NT2/D1 (cell line): ENCODE measurements at regions not wholly inside any gene's neighbourhood (a gene's known extent, or its start where the extent isn't known, plus 50 kb on each side); places are given as distances from the start of the nearest gene placed in this dataset.
"Not testable (repeated sequence)": the region's sequence is repeated elsewhere in the genome, so short reads cannot be mapped to it uniquely, and the experiment has no call there.

Experiments used
- DNase-seq: peaks from one replicate; pipeline ENCODE4 v3.0.0-alpha.2; 2011; ENCODE audit warnings: low read depth, low spot score
- H3K27me3 ChIP-seq: 2 replicates; pipeline ENCODE4 v1.6.0; 2011; ENCODE audit warnings: mild to moderate bottlenecking; ENCODE audit not compliant: insufficient read length, insufficient read depth
- H3K36me3 ChIP-seq: 2 replicates; pipeline ENCODE4 v1.6.1; 2011; ENCODE audit warnings: mild to moderate bottlenecking, low read length, mixed read lengths; ENCODE audit not compliant: insufficient read depth, insufficient read length
- H3K4me1 ChIP-seq: 2 replicates; pipeline ENCODE4 v1.5.1; 2011; ENCODE audit not compliant: insufficient read depth, insufficient read length
- H3K4me3 ChIP-seq: 2 replicates; pipeline ENCODE4 v1.5.1; 2011; ENCODE audit warnings: low read depth; ENCODE audit not compliant: insufficient read length
- H3K9ac ChIP-seq: 2 replicates; pipeline ENCODE4 v1.6.0; 2011; ENCODE audit warnings: low read depth; ENCODE audit not compliant: insufficient read length
- H3K9me3 ChIP-seq: 2 replicates; pipeline ENCODE4 v1.5.1; 2011; ENCODE audit warnings: mild to moderate bottlenecking, low read length; ENCODE audit not compliant: insufficient read depth
- SUZ12 ChIP-seq: IDR thresholded peaks from 2 replicates; pipeline ENCODE4 v1.6.1; 2011; ENCODE audit not compliant: insufficient read length, insufficient read depth; ENCODE audit errors: extremely low read depth
- YY1 ChIP-seq: IDR thresholded peaks from 2 replicates; pipeline ENCODE4 v1.6.1; 2011; ENCODE audit not compliant: insufficient read length, insufficient read depth
- ZNF274 ChIP-seq: IDR thresholded peaks from 2 replicates; pipeline ENCODE4 v1.6.1; 2011; ENCODE audit warnings: mild to moderate bottlenecking, low read depth, low read length

DNA sequence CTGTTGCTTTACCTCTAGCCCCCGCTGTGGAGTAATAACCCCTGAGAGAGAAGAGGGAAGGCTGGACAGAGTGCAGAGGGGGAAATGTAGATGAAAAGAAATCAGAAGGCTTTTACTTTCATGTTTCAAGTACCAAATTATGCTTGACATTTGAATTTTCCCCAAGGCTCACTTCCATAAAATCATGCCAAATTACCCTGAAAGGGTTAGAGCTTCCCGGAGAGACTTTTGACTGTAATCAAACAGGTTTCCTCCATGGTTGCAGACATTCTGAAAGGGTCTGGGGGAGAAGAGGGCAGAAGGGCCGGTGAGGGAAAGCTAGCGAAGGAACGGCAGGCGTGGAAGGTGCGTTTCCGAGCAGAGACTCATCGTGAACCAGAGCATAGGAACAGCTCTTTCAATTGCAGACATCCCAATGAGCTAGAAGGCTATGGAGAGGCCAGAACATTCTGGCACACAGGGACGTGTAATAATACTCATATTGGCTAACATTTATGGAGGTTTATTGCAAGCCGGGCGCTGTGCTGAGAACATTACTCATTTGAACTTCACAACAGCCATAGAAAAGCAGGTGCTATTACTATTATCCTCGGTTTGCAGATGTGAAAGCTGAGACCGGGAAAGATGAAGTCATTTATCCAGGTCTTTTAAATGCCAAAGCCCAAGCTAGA, 620.8 kb upstream of the AUTS2 start:
- no peak overlapping the region for H3K4me3 ChIP-seq
- DNase-seq = no peak
- no peaks in the 10 kb centered on the region for H3K36me3 ChIP-seq
- H3K4me1 ChIP-seq = no peaks in the 10 kb centered on the region
- no peaks in the 10 kb centered on the region for H3K27me3 ChIP-seq
- TF ChIP-seq SUZ12 (no peak), YY1 (no peak), ZNF274 (no peak)
- H3K9me3 ChIP-seq = peaks cover 4% of the 10 kb centered on the region; the same call in 1 of the 2 replicates
- no peak overlapping the region for H3K9ac ChIP-seq

- no peak for DNase-seq
- H3K27me3 ChIP-seq = no peaks in the 10 kb centered on the region
- no peaks in the 10 kb centered on the region for H3K4me1 ChIP-seq
- H3K4me3 ChIP-seq = no peak overlapping the region
- no peaks in the 10 kb centered on the region for H3K36me3 ChIP-seq
- H3K9ac ChIP-seq = no peak overlapping the region
- peaks cover 9% of the 10 kb centered on the region; the same call in 1 of the 2 replicates for H3K9me3 ChIP-seq
- TF ChIP-seq YY1 (no peak), ZNF274 (no peak), SUZ12 (no peak)
These were observed 619.6 kb upstream of the AUTS2 start for GRCh38 chr7:68978710-68979109.

DNA sequence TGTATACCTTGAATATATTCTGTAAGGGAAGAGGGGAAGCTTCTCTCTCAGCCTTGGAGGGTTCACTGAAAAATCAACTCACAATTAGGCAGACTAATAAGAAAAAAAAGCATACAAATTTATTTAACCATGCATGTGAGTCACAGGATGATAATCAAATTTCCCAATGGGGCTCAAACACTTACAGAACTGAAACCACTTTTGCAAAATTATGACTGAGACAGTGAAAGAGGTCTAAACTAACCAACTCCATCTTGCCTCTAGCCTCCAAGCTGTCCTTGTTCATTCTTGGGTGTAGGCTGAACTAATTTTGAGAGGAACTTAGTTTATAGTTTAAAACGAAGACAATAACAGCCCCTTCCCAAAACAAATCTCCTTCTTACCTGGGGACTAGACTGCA, 618.3 kb upstream of the AUTS2 start:
- H3K36me3 ChIP-seq = no peaks in the 10 kb centered on the region
- no peak overlapping the region for H3K4me3 ChIP-seq
- H3K9ac ChIP-seq = no peak overlapping the region
- peaks cover 9% of the 10 kb centered on the region; the same call in 1 of the 2 replicates for H3K9me3 ChIP-seq
- no peaks in the 10 kb centered on the region for H3K4me1 ChIP-seq
- H3K27me3 ChIP-seq = no peaks in the 10 kb centered on the region
- no peak for DNase-seq
- TF ChIP-seq YY1 = no peak
- no peak for TF ChIP-seq ZNF274
- TF ChIP-seq SUZ12 = no peak

- H3K27me3 ChIP-seq, H3K9ac ChIP-seq, H3K4me3 ChIP-seq, H3K9me3 ChIP-seq, H3K4me1 ChIP-seq, H3K36me3 ChIP-seq, DNase-seq: not testable (repeated sequence)
These were observed 617.8 kb upstream of the AUTS2 start for GRCh38 chr7:68980432-68980831.

GRCh38 chr7:68984306-68984705, 614.0 kb upstream of the AUTS2 start:
- H3K27me3 ChIP-seq = no peaks in the 10 kb centered on the region
- TF ChIP-seq SUZ12 (no peak), ZNF274 (no peak), YY1 (no peak)
- H3K36me3 ChIP-seq = no peaks in the 10 kb centered on the region
- no peak overlapping the region for H3K4me3 ChIP-seq
- no peaks in the 10 kb centered on the region for H3K4me1 ChIP-seq
- no peak overlapping the region for H3K9ac ChIP-seq
- DNase-seq = no peak
- peaks cover 13% of the 10 kb centered on the region; the same call in 1 of the 2 replicates for H3K9me3 ChIP-seq

DNA sequence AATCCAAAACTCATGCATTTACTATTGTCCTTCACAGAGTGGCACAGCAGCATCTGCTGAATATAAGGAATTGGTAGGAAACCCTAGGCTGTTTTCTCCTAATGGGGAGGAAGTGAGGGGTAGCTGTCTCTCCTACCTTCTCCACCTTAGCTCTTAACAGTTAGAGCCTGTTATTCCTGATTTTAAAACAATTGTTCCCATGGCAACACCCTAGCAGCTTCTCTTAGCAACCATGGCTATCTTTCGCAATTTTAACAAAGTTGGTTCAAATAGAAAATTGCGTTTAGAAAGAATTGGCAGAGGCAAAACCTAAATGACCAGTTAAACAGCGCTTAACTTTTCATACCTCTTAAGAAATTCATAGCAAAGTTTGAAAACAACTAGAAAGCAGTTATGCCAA, 603.4 kb upstream of the AUTS2 start:
- Histone ChIP-seq H3K36me3 (no peaks in the 10 kb centered on the region), H3K4me1 (no peaks in the 10 kb centered on the region), H3K9me3 (no peaks in the 10 kb centered on the region), H3K4me3 (no peak overlapping the region), H3K9ac (no peak overlapping the region), H3K27me3 (no peaks in the 10 kb centered on the region)
- TF ChIP-seq SUZ12 = no peak
- no peak for TF ChIP-seq YY1
- TF ChIP-seq ZNF274 = no peak
- no peak for DNase-seq

DNA sequence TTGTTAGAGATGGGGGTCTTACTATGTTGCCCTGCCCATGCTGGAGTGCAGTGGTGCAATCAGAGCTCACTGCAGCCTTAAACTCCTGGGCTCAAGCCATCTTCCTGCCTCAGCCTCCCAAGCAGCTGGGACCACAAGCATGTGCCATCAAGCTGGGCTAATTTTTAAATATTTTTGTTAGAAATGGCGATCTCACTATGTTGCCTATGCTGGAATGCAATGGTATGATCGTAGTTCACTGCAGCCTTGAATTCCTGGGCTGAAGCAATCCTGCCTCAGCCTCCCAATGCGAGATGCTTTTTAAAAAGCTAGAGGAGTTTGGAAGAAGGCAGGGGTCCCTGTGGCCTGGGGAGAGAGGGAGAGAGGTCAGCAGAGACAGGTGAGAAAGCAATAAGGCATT, 600.1 kb upstream of the AUTS2 start:
- TF ChIP-seq YY1 = no peak
- TF ChIP-seq ZNF274 = no peak
- TF ChIP-seq SUZ12 = no peak

GRCh38 chr7:69002416-69002815, 595.9 kb upstream of the AUTS2 start:
- no peak overlapping the region for H3K4me3 ChIP-seq
- H3K9ac ChIP-seq = no peak overlapping the region
- peaks cover 34% of the 10 kb centered on the region for H3K9me3 ChIP-seq
- H3K27me3 ChIP-seq = no peaks in the 10 kb centered on the region
- H3K4me1 ChIP-seq = no peaks in the 10 kb centered on the region
- DNase-seq = no peak
- TF ChIP-seq ZNF274 (no peak), SUZ12 (no peak), YY1 (no peak)
- no peaks in the 10 kb centered on the region for H3K36me3 ChIP-seq

More for the DNA sequence above, 600.1 kb upstream of the AUTS2 start:
- no peak overlapping the region for H3K4me3 ChIP-seq
- H3K4me1 ChIP-seq = no peaks in the 10 kb centered on the region
- H3K27me3 ChIP-seq = no peaks in the 10 kb centered on the region
- no peak overlapping the region for H3K9ac ChIP-seq
- H3K9me3 ChIP-seq = peaks cover 31% of the 10 kb centered on the region
- no peaks in the 10 kb centered on the region for H3K36me3 ChIP-seq
- DNase-seq = no peak
